GM10248 (cell line): ENCODE measurements at regions not wholly inside any gene's neighbourhood (a gene's known extent, or its start where the extent isn't known, plus 50 kb on each side); places are given as distances from the start of the nearest gene placed in this dataset.

Experiments used
- CTCF ChIA-PET: fragments of 300-600 bp; sonication (Branson Sonifier 250); formaldehyde crosslinking; extraction: SDS; loops from one replicate; lab custom pipeline; 2021; ENCODE audit warnings: antibody characterized with exemption; lab: Yijun Ruan, JAX
- POLR2A ChIA-PET: fragments of 350-650 bp; sonication (Branson Sonifier 250); formaldehyde crosslinking; extraction: SDS; loops from one replicate; lab custom pipeline; 2020; ENCODE audit warnings: antibody characterized with exemption; lab: Yijun Ruan, JAX
- DNase-seq: peaks from one replicate; pipeline ENCODE4 v3.0.0; 2012; ENCODE audit errors: extremely low spot score
- CTCF ChIP-seq: IDR thresholded peaks from 2 replicates; pipeline ENCODE4 v1.5.1; 2012; ENCODE audit warnings: mild to moderate bottlenecking, low read depth; ENCODE audit errors: extremely low read depth, missing control alignments, control extremely low read depth

- ChIA-PET CTCF (interaction anchor here (0.6 to 2.7 kb wide), 3 partner anchors 16 to 78 kb away, joined by 3 to 8 read pairs (median 3); no protein-coding TSS in a partner anchor), POLR2A (no interaction called here)
- TF ChIP-seq CTCF: no peak
- no peak for DNase-seq
Measured at GRCh38 chr5:32511776-32512374, 67.3 kb upstream of the ZFR start.

GRCh38 chr5:32510860-32511259 lies 66.3 kb upstream of the ZFR start:
- DNase-seq: no peak
- CTCF ChIA-PET: interaction anchor here (1.0 to 2.7 kb wide), 5 partner anchors 15 to 79 kb away, joined by 3 to 8 read pairs (median 3); no protein-coding TSS in a partner anchor
- TF ChIP-seq CTCF: no peak
- POLR2A ChIA-PET: no interaction called here

GRCh38 chr5:32508806-32509805 lies 64.6 kb upstream of the ZFR start:
- TF ChIP-seq CTCF: no peak
- no peak for DNase-seq
- ChIA-PET CTCF (interaction anchor here (1.4 to 2.1 kb wide), 3 partner anchors 10 to 23 kb away, joined by 3 to 7 read pairs (median 4); no protein-coding TSS in a partner anchor), POLR2A (no interaction called here)

GRCh38 chr5:32507738-32508434 lies 63.3 kb upstream of the ZFR start:
- DNase-seq: no peak
- CTCF ChIA-PET: interaction anchor here (1.2 to 1.6 kb wide), 2 partner anchors 9 to 17 kb away, joined by 4 read pairs; no protein-coding TSS in a partner anchor

GRCh38 chr5:32506799-32507198 lies 62.3 kb upstream of the ZFR start:
- DNase-seq: no peak
- POLR2A ChIA-PET: no interaction called here
- TF ChIP-seq CTCF: no peak
- CTCF ChIA-PET: interaction anchor here (1.2 to 3.8 kb wide), 5 partner anchors 9 to 77 kb away, joined by 3 to 33 read pairs (median 3); no protein-coding TSS in a partner anchor

More at GRCh38 chr5:32507738-32508434, 63.3 kb upstream of the ZFR start:
- POLR2A ChIA-PET: no interaction called here
- TF ChIP-seq CTCF: no peak
